Pancreas (tissue), 10 donors: ENCODE measurements at regions not wholly inside any gene's neighbourhood (a gene's known extent, or its start where the extent isn't known, plus 50 kb on each side); places are given as distances from the start of the nearest gene placed in this dataset.

Experiments
- ATAC-seq, 4 donors: fragments of 200-7000 bp; cut with Tn5 transposase; one replicate each; pipeline versions ENCODE4 v1.8.0 to v1.9.1; 2020; ENCODE audit warnings: mild to moderate bottlenecking in 4 of 4, moderate library complexity in 4 of 4
- DNase-seq, 6 donors: peaks; one replicate each; pipeline ENCODE4 v3.0.0-alpha.2; 2020
- FAIRE-seq: peaks from 2 replicates; lab custom pipeline; 2012; peaks lifted over from hg19 to GRCh38; lab: Jason Lieb, UNC
- H3K27ac ChIP-seq, 4 donors: fragments of 200-600 bp; sonication (generic); 1 replicate in 3 of 4; 2 replicates in 1 of 4; pipeline versions ENCODE4 v1.5.0 to v1.8.0; 2020
- H3K27me3 ChIP-seq, 4 donors: fragments of 200-600 bp; one replicate each; pipeline ENCODE4 v1.8.0; 2021
- H3K36me3 ChIP-seq, 3 donors: fragments of 200-600 bp; sonication (generic) in 1 of 3; one replicate each; pipeline versions ENCODE4 v1.5.0 to v1.8.0; 2020 to 2021
- H3K4me1 ChIP-seq, 3 donors: fragments of 200-600 bp; one replicate each; pipeline ENCODE4 v1.8.0; 2021
- H3K4me3 ChIP-seq, 4 donors: fragments of 200-600 bp; sonication (generic) in 2 of 4; one replicate each; pipeline versions ENCODE4 v1.5.0 to v1.8.0; 2020 to 2021
- H3K9me3 ChIP-seq, 4 donors: fragments of 200-600 bp; one replicate each; pipeline ENCODE4 v1.8.0; 2021
- CTCF ChIP-seq, 4 donors: fragments of 200-600 bp; sonication (generic) in 3 of 4; IDR thresholded peaks; one replicate each; pipeline versions ENCODE4 v1.5.0 to v1.8.0; 2021; ENCODE audit warnings: antibody characterized with exemption in 4 of 4
- WGBS, 2 donors: extraction: QIAGEN DNeasy Blood & Tissue Kit; methylation state at CpG; one replicate each; pipeline ENCODE4 v1.1.7; 2013; 5-methylcytosine and 5-hydroxymethylcytosine counted together
- intact Hi-C, 3 donors: fragments of 100-400 bp; cut with DNase I; formaldehyde crosslinking; loops; one replicate each; pipeline versions ENCODE4 v1.11.1 to v1.14.2; 2022
- donor health status: healthy with polysubstance abuse.
- donor health status: DM: no; HTN: no; CAD: no; lungs with moderate emphysema.
- donor health status: DM: no; HTN: no; CAD: no.
- donor health status: control.
- donor health status: control.
- donor health status: Bipolar disorder and iron deficiency.
- donor health status: DM: yes; HTN: yes; CAD: no.
- donor health status: DM: no; HTN: no; CAD: no.
- donor health status: DM: no; HTN: no; CAD: no.
- donor health status: DM: yes; HTN: yes; CAD: no.

- intact Hi-C loops = no loop called here
- DNase-seq (no peak), FAIRE-seq (no peak), ATAC-seq (no peak)
- Histone ChIP-seq H3K9me3 (no peaks in the 10 kb centered on the region), H3K27ac (no peak overlapping the region), H3K4me3 (no peak overlapping the region), H3K4me1 (no peaks in the 10 kb centered on the region), H3K36me3 (no peaks in the 10 kb centered on the region), H3K27me3 (no peaks in the 10 kb centered on the region)
- no peak for TF ChIP-seq CTCF (IDR thresholded peaks at IDR 0.05)
- 84 to 87% methylated on average over 7 of the region's 7 CpGs for WGBS, 2 donors
These were observed 196.9 kb upstream of the PRICKLE2 start for GRCh38 chr3:64422192-64422591.

- ATAC-seq = no peak
- Histone ChIP-seq H3K4me1 (no peaks in the 10 kb centered on the region), H3K4me3 (no peak overlapping the region), H3K9me3 (no peaks in the 10 kb centered on the region), H3K36me3 (no peaks in the 10 kb centered on the region), H3K27ac (no peak overlapping the region), H3K27me3 (no peaks in the 10 kb centered on the region)
- FAIRE-seq = no peak
- 74 to 77% methylated on average over 4 of the region's 4 CpGs for WGBS, 2 donors
- intact Hi-C loops = no loop called here
- TF ChIP-seq CTCF (IDR thresholded peaks at IDR 0.05) = no peak
- DNase-seq = no peak
These were observed 192.6 kb upstream of the PRICKLE2 start for GRCh38 chr3:64417816-64418215.

- ATAC-seq (no peak), FAIRE-seq (no peak), DNase-seq (no peak)
- Histone ChIP-seq H3K36me3 (no peaks in the 10 kb centered on the region), H3K9me3 (no peaks in the 10 kb centered on the region), H3K4me3 (no peak overlapping the region), H3K4me1 (peaks cover 0 to 3% (median 0%) of the 10 kb centered on the region in 3 donors), H3K27me3 (no peaks in the 10 kb centered on the region), H3K27ac (no peak overlapping the region)
- intact Hi-C loops = no loop called here
- WGBS, 2 donors = 93% methylated on average over 7 of the region's 7 CpGs
- TF ChIP-seq CTCF (IDR thresholded peaks at IDR 0.05) = no peak
These were observed 188.8 kb upstream of the PRICKLE2 start for GRCh38 chr3:64414043-64414442.

GRCh38 chr3:64411101-64411500 lies 185.8 kb upstream of the PRICKLE2 start:
- WGBS, 2 donors = 83 to 86% methylated on average over 4 of the region's 4 CpGs
- H3K27ac ChIP-seq = no peak overlapping the region
- intact Hi-C loops = no loop called here

More at GRCh38 chr3:64411101-64411500, 185.8 kb upstream of the PRICKLE2 start:
- H3K4me3 ChIP-seq = no peak overlapping the region
- TF ChIP-seq CTCF (IDR thresholded peaks at IDR 0.05) = no peak
- no peak for FAIRE-seq
- no peak for ATAC-seq
- no peaks in the 10 kb centered on the region for H3K36me3 ChIP-seq
- DNase-seq = no peak
- H3K4me1 ChIP-seq = peaks cover 0 to 3% (median 0%) of the 10 kb centered on the region in 3 donors
- H3K9me3 ChIP-seq = no peaks in the 10 kb centered on the region
- no peaks in the 10 kb centered on the region for H3K27me3 ChIP-seq
